H9 (cell line): ENCODE measurements at regions not wholly inside any gene's neighbourhood (a gene's known extent, or its start where the extent isn't known, plus 50 kb on each side); places are given as distances from the start of the nearest gene placed in this dataset.

Experiments used
- DNase-seq: peaks from one replicate; pipeline ENCODE4 v3.0.0-alpha.2; 2017
- H2AFZ ChIP-seq: one replicate; pipeline ENCODE4 v1.6.1; 2013; ENCODE audit warnings: mild to moderate bottlenecking, low read length, control low read depth, moderate library complexity
- H2AK5ac ChIP-seq: 2 replicates; pipeline ENCODE4 v1.6.1; 2013; ENCODE audit warnings: low read length, control low read depth, mixed read lengths; ENCODE audit not compliant: insufficient read length
- H2BK120ac ChIP-seq: one replicate; pipeline ENCODE4 v1.6.1; 2013; ENCODE audit warnings: low read depth, mild to moderate bottlenecking, low read length, control low read depth, inconsistent platforms; ENCODE audit not compliant: poor library complexity, severe bottlenecking
- H2BK12ac ChIP-seq: 2 replicates; pipeline ENCODE4 v1.6.1; 2013; ENCODE audit warnings: low read length, control low read depth, mixed read lengths, low read depth; ENCODE audit not compliant: insufficient read length
- H2BK15ac ChIP-seq: 2 replicates; pipeline ENCODE4 v1.6.1; 2013; ENCODE audit warnings: low read depth, low read length, control low read depth
- H2BK20ac ChIP-seq: one replicate; pipeline ENCODE4 v1.6.1; 2013; ENCODE audit warnings: low read depth, mild to moderate bottlenecking, low read length, control low read depth, inconsistent platforms; ENCODE audit not compliant: poor library complexity, severe bottlenecking
- H2BK5ac ChIP-seq: 2 replicates; pipeline ENCODE4 v1.6.1; 2013; ENCODE audit warnings: low read length, control low read depth, mixed read lengths; ENCODE audit not compliant: insufficient read length
- H3K14ac ChIP-seq: 2 replicates; pipeline ENCODE4 v1.6.1; 2013; ENCODE audit warnings: low read length, control low read depth; ENCODE audit not compliant: insufficient read depth
- H3K18ac ChIP-seq: 2 replicates; pipeline ENCODE4 v1.6.1; 2013; ENCODE audit warnings: low read depth, mild to moderate bottlenecking, mixed read lengths, low read length, control low read depth; ENCODE audit not compliant: insufficient read length
- H3K23ac ChIP-seq: 2 replicates; pipeline ENCODE4 v1.6.1; 2013; ENCODE audit warnings: low read length, control low read depth, mixed read lengths, low read depth; ENCODE audit not compliant: insufficient read length
- H3K23me2 ChIP-seq: 2 replicates; pipeline ENCODE4 v1.6.1; 2013; ENCODE audit warnings: low read depth, mild to moderate bottlenecking, mixed read lengths, low read length, control low read depth; ENCODE audit not compliant: insufficient read length, poor library complexity, severe bottlenecking
- H3K27ac ChIP-seq: 2 replicates; pipeline ENCODE4 v1.5.1; 2013; ENCODE audit warnings: low read length, control low read depth, mixed read lengths, low read depth; ENCODE audit not compliant: insufficient read length
- H3K27me3 ChIP-seq: 2 replicates; pipeline ENCODE4 v1.6.1; 2013; ENCODE audit warnings: low read length, control low read depth, inconsistent platforms; ENCODE audit not compliant: insufficient read depth
- H3K4ac ChIP-seq: 2 replicates; pipeline ENCODE4 v1.6.1; 2013; ENCODE audit warnings: low read depth, mild to moderate bottlenecking, control low read depth, inconsistent platforms, low read length, moderate library complexity
- H3K4me1 ChIP-seq: 2 replicates; pipeline ENCODE4 v1.6.1; 2013; ENCODE audit warnings: low read length, control low read depth, inconsistent platforms; ENCODE audit not compliant: insufficient read depth
- H3K4me2 ChIP-seq: 2 replicates; pipeline ENCODE4 v1.6.1; 2013; ENCODE audit warnings: low read length, control low read depth, mixed read lengths; ENCODE audit not compliant: insufficient read length, insufficient read depth
- H3K56ac ChIP-seq: 2 replicates; pipeline ENCODE4 v1.6.1; 2013; ENCODE audit warnings: low read depth, mild to moderate bottlenecking, mixed read lengths, low read length, control low read depth; ENCODE audit not compliant: insufficient read length
- H3K79me1 ChIP-seq: 2 replicates; pipeline ENCODE4 v1.6.1; 2013; ENCODE audit warnings: low read depth, mild to moderate bottlenecking, moderate library complexity, low read length, control low read depth, inconsistent platforms; ENCODE audit not compliant: insufficient read depth, poor library complexity, severe bottlenecking
- H3K79me2 ChIP-seq: 2 replicates; pipeline ENCODE4 v1.6.1; 2013; ENCODE audit warnings: low read length, control low read depth, inconsistent platforms; ENCODE audit not compliant: insufficient read depth
- H3K9ac ChIP-seq: 2 replicates; pipeline ENCODE4 v1.6.1; 2013; ENCODE audit warnings: low read length, control low read depth, mixed read lengths; ENCODE audit not compliant: insufficient read length; ENCODE audit errors: extremely low read depth
- H3K9me3 ChIP-seq: one replicate; pipeline ENCODE4 v1.6.1; 2013; ENCODE audit warnings: low read depth, low read length, inconsistent platforms; ENCODE audit not compliant: control insufficient read depth
- H3T11ph ChIP-seq: one replicate; pipeline ENCODE4 v1.6.1; 2013; ENCODE audit warnings: mild to moderate bottlenecking, low read length, control low read depth, inconsistent platforms
- H4K20me1 ChIP-seq: one replicate; pipeline ENCODE4 v1.6.1; 2013; ENCODE audit not compliant: control insufficient read depth, insufficient read length, insufficient read depth
- H4K5ac ChIP-seq: 2 replicates; pipeline ENCODE4 v1.6.1; 2013; ENCODE audit warnings: low read depth, mild to moderate bottlenecking, mixed read lengths, low read length, control low read depth; ENCODE audit not compliant: insufficient read length
- H4K8ac ChIP-seq: replicated peaks from 2 replicates; pipeline ENCODE4 v1.6.1; 2013; ENCODE audit warnings: low read length, control low read depth, mixed read lengths, low read depth; ENCODE audit not compliant: insufficient read length
- H4K91ac ChIP-seq: 2 replicates; pipeline ENCODE4 v1.6.1; 2013; ENCODE audit warnings: low read depth, mild to moderate bottlenecking, moderate library complexity, mixed read lengths, low read length, control low read depth; ENCODE audit not compliant: insufficient read length
- H3K27ac Mint-ChIP-seq, 3 experiments: 2 replicates in 2 of 3; 3 replicates in 1 of 3; pipeline ENCODE4 v1.8.0; 2020 to 2021; ENCODE audit warnings: mixed read lengths in 3 of 3, mild to moderate bottlenecking in 1 of 3, moderate library complexity in 1 of 3
- H3K27me3 Mint-ChIP-seq: 2 replicates; pipeline ENCODE4 v1.8.0; 2021; ENCODE audit warnings: low read depth, mild to moderate bottlenecking, moderate library complexity, mixed read lengths
- H3K36me3 Mint-ChIP-seq, 3 experiments: 2 replicates in 2 of 3; 3 replicates in 1 of 3; pipeline ENCODE4 v1.8.0; 2020 to 2021; ENCODE audit warnings: low read depth in 3 of 3, mixed read lengths in 3 of 3; ENCODE audit not compliant: insufficient read depth in 1 of 3
- H3K4me1 Mint-ChIP-seq, 2 experiments: 2 replicates each; pipeline ENCODE4 v1.8.0; 2020; ENCODE audit warnings: mixed read lengths in 2 of 2
- H3K4me3 Mint-ChIP-seq, 2 experiments: 2 replicates in 1 of 2; 3 replicates in 1 of 2; pipeline ENCODE4 v1.8.0; 2020 to 2021; ENCODE audit warnings: mild to moderate bottlenecking in 2 of 2, mixed read lengths in 2 of 2, moderate library complexity in 1 of 2
- H3K9me3 Mint-ChIP-seq, 2 experiments: 2 replicates in 1 of 2; 3 replicates in 1 of 2; pipeline ENCODE4 v1.8.0; 2020; ENCODE audit warnings: mild to moderate bottlenecking in 2 of 2, mixed read lengths in 2 of 2, moderate library complexity in 1 of 2
- whole genome bisulfite sequencing: extraction: QIAGEN DNeasy Blood & Tissue Kit; methylation state at CpG from one replicate; pipeline ENCODE4 v1.1.7; 2013; ENCODE audit warnings: missing lambda C conversion rate, low lambda C conversion rate, mixed read lengths; ENCODE audit not compliant: insufficient read length; ENCODE audit errors: extremely low coverage; 5-methylcytosine and 5-hydroxymethylcytosine counted together
- TF ChIP-seq, protein P1 (sequence below): fragments of 200-600 bp; sonication (generic); conservative IDR thresholded peaks from 3 replicates; pipeline ENCODE4 v1.8.0; 2021; ENCODE audit warnings: antibody characterized with exemption, mild to moderate bottlenecking

DNA sequence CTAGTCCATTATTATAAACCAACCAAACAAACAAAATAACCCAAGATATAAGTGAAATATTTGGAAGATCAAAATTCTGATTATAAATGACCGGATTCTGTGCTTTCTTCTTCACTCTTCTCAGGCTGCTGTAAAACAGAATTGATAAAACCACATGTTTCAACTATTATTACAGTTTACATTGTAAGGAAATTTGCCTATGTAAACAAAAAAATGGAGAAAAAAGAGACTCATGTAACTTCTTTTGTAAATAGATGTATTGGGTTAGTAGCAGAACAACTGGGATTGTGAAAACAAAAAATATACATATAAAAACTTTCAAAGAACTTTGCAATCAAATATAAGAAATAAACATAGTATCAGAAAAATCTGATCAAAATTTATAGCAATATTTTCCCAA is 295.2 kb upstream of the CCDC179 start:
- Histone ChIP-seq H3K4ac (no peak overlapping the region), H3K4me1 (no peaks in the 10 kb centered on the region), H2BK5ac (no peak overlapping the region), H2BK20ac (no peak overlapping the region), H2AK5ac (no peak overlapping the region), H4K8ac (no peak overlapping the region), H3K27ac (no peak overlapping the region), H2AFZ (no peak overlapping the region), H3T11ph (no peak overlapping the region), H3K9me3 (no peaks in the 10 kb centered on the region), H2BK15ac (no peak overlapping the region), H3K9ac (no peak overlapping the region), H3K56ac (no peak overlapping the region), H3K23ac (no peak overlapping the region), H3K18ac (no peak overlapping the region), H2BK120ac (no peak overlapping the region), H3K4me2 (no peak overlapping the region), H3K23me2 (no peaks in the 10 kb centered on the region), H3K79me2 (no peaks in the 10 kb centered on the region), H3K79me1 (no peaks in the 10 kb centered on the region), H2BK12ac (no peak overlapping the region), H4K20me1 (no peaks in the 10 kb centered on the region), H4K5ac (no peak overlapping the region), H3K14ac (no peak overlapping the region), H3K27me3 (no peaks in the 10 kb centered on the region), H4K91ac (no peak overlapping the region)
- DNase-seq: no peak
- no peak overlapping the region for H3K4me3 Mint-ChIP-seq
- no CpG with 5 or more reads among the region's 1 CpG for WGBS
- H3K27ac Mint-ChIP-seq: no peak overlapping the region
- H3K4me1 Mint-ChIP-seq: no peaks in the 10 kb centered on the region
- peaks cover 0 to 3% (median 0%) of the 10 kb centered on the region in 3 experiments; a peak in 1 of 7 replicates for H3K36me3 Mint-ChIP-seq
- TF ChIP-seq, protein P1, sequence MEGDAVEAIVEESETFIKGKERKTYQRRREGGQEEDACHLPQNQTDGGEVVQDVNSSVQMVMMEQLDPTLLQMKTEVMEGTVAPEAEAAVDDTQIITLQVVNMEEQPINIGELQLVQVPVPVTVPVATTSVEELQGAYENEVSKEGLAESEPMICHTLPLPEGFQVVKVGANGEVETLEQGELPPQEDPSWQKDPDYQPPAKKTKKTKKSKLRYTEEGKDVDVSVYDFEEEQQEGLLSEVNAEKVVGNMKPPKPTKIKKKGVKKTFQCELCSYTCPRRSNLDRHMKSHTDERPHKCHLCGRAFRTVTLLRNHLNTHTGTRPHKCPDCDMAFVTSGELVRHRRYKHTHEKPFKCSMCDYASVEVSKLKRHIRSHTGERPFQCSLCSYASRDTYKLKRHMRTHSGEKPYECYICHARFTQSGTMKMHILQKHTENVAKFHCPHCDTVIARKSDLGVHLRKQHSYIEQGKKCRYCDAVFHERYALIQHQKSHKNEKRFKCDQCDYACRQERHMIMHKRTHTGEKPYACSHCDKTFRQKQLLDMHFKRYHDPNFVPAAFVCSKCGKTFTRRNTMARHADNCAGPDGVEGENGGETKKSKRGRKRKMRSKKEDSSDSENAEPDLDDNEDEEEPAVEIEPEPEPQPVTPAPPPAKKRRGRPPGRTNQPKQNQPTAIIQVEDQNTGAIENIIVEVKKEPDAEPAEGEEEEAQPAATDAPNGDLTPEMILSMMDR: no peak
- H3K27me3 Mint-ChIP-seq: no peaks in the 10 kb centered on the region
- no peaks in the 10 kb centered on the region; a peak in 1 of 5 replicates for H3K9me3 Mint-ChIP-seq
